K562 (cell line): ENCODE measurements at regions not wholly inside any gene's neighbourhood (a gene's known extent, or its start where the extent isn't known, plus 50 kb on each side); places are given as distances from the start of the nearest gene placed in this dataset.

Experiments used
- E2F8 ChIP-seq: fragments of 450-650 bp; IDR thresholded peaks from 2 replicates; pipeline ENCODE4 v1.7.1; 2018; ENCODE audit warnings: mild to moderate bottlenecking, low read depth; ENCODE audit not compliant: partially characterized antibody
- MGA ChIP-seq: fragments of 450-650 bp; IDR thresholded peaks from 2 replicates; pipeline ENCODE4 v1.6.1; 2016; ENCODE audit warnings: mild to moderate bottlenecking, moderate library complexity
- ZBTB11 ChIP-seq, 3 experiments: fragments of 200-800 bp in 1 of 3; fragments of 250-450 bp in 1 of 3; fragments of 450-650 bp in 1 of 3; sonication (Bioruptor Pico) in 1 of 3; sonication (Bioruptor generic) in 1 of 3; formaldehyde crosslinking in 1 of 3; IDR thresholded peaks; 2 replicates each; pipeline versions ENCODE4 v1.6.1 to v1.8.0; 2016 to 2022; ENCODE audit warnings: mild to moderate bottlenecking in 2 of 3, missing genetic modification characterization in 2 of 3, missing compliant biosample characterization in 1 of 3, moderate library complexity in 1 of 3
- ZNF639 ChIP-seq, 2 experiments: fragments of 200-800 bp in 1 of 2; sonication (Bioruptor generic) in 1 of 2; sonication (generic) in 1 of 2; formaldehyde crosslinking in 1 of 2; IDR thresholded peaks in 1 of 2; conservative IDR thresholded peaks in 1 of 2; 2 replicates each; pipeline versions ENCODE4 v1.5.0 to v1.6.1; 2016 to 2020; ENCODE audit warnings: missing compliant biosample characterization in 1 of 2, missing genetic modification characterization in 1 of 2, missing genetic modification reagents in 1 of 2

- TF ChIP-seq MGA = peak; percentile 64
- TF ChIP-seq ZNF639 (CRISPR knock-in tag; conservative IDR thresholded peaks at IDR 0.05 in 1 of 2, IDR thresholded peaks at IDR 0.05 in 1 of 2) = peak in 1 of 2 experiments; percentile 76; a peak in 1 of 4 replicates
- TF ChIP-seq ZBTB11 (CRISPR knock-in tag; IDR thresholded peaks at IDR 0.05) = peak in 1 of 3 experiments; percentile 40; a peak in 1 of 6 replicates
- TF ChIP-seq E2F8 = no peak
Observed at GRCh38 chr4:10237131-10237530, 120.5 kb upstream of the WDR1 start (continued).
